HS-27A (cell line): ENCODE measurements at regions not wholly inside any gene's neighbourhood (a gene's known extent, or its start where the extent isn't known, plus 50 kb on each side); places are given as distances from the start of the nearest gene placed in this dataset.
A peak's percentile ranks its signal among the peaks of the same experiment; 100 is the strongest.

Experiments
- DNase-seq: peaks from one replicate; pipeline ENCODE4 v3.0.0-alpha.2; 2012; ENCODE audit warnings: low read depth, missing footprints

- no peak for DNase-seq
These were observed 182.8 kb downstream of the NUAK1 start for GRCh38 chr12:105955976-105956375.

GRCh38 chr12:105956662-105957457, 181.9 kb downstream of the NUAK1 start:
- no peak for DNase-seq

- no peak for DNase-seq
These were observed 178.3 kb downstream of the NUAK1 start for GRCh38 chr12:105960319-105961083.

GRCh38 chr12:105961821-105962671, 176.7 kb downstream of the NUAK1 start:
- no peak for DNase-seq

GRCh38 chr12:105967038-105967776, 171.5 kb downstream of the NUAK1 start:
- no peak for DNase-seq

- no peak for DNase-seq
These were observed 170.7 kb downstream of the NUAK1 start for GRCh38 chr12:105968025-105968424.

GRCh38 chr12:105970885-105971284, 167.9 kb downstream of the NUAK1 start:
- DNase-seq = no peak

GRCh38 chr12:105974738-105975137, 164.0 kb downstream of the NUAK1 start:
- no peak for DNase-seq

- no peak for DNase-seq
These were observed 163.4 kb downstream of the NUAK1 start for GRCh38 chr12:105975351-105975750.

- DNase-seq = no peak
These were observed 161.5 kb downstream of the NUAK1 start for GRCh38 chr12:105977236-105977635.

GRCh38 chr12:105977652-105978051, 161.1 kb downstream of the NUAK1 start:
- DNase-seq = peak; percentile 54

GRCh38 chr12:105978276-105978675, 160.5 kb downstream of the NUAK1 start:
- DNase-seq = no peak

GRCh38 chr12:105978686-105979085, 160.1 kb downstream of the NUAK1 start:
- no peak for DNase-seq

- no peak for DNase-seq
These were observed 158.7 kb downstream of the NUAK1 start for GRCh38 chr12:105980085-105980484.

GRCh38 chr12:105980533-105980932, 158.2 kb downstream of the NUAK1 start:
- DNase-seq = no peak

- no peak for DNase-seq
These were observed 156.7 kb downstream of the NUAK1 start for GRCh38 chr12:105982022-105982421.

GRCh38 chr12:105983622-105984320, 155.0 kb downstream of the NUAK1 start:
- DNase-seq = no peak

GRCh38 chr12:105985383-105985782, 153.4 kb downstream of the NUAK1 start:
- DNase-seq = no peak

- DNase-seq = no peak
These were observed 151.7 kb downstream of the NUAK1 start for GRCh38 chr12:105986779-105987684.

- DNase-seq = no peak
These were observed 151.1 kb downstream of the NUAK1 start for GRCh38 chr12:105987685-105988035.
